ENCODE measurements at regions not wholly inside any gene's neighbourhood (a gene's known extent, or its start where the extent isn't known, plus 50 kb on each side); places are given as distances from the start of the nearest gene placed in this dataset.

DNA sequence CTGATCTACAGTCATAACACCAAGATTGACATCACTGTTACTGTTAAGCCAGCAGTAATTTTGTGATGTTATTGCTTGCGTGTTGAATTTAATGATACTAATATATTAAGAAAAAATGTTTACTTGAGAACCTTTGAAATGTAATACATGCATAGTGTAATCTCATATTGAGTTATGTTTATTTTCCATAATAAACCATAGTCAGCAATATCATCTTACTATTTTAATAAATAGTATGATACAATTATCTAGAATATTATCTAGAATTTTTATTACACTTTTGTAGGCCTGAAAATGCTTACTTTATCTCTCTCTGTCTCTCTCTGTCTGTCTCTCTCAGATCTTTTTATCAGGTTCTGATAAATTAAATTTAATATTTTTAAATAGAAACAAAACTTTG lies 843.1 kb downstream of the KCNT2 start:
- Histone ChIP-seq H3K9me3 (no peaks in the 10 kb centered on the region), H3K27me3 (ENCODE audit: low read depth) (no peaks in the 10 kb centered on the region), H3K36me3 (no peaks in the 10 kb centered on the region), H3K4me3 (no peak overlapping the region), H3K4me1 (no peaks in the 10 kb centered on the region), H3K27ac (no peak overlapping the region)
- intact Hi-C loops (cut with DNase I): no loop called here
- no peak for DNase-seq
- no peak for TF ChIP-seq CTCF (IDR thresholded peaks at IDR 0.05)
- no peak for ATAC-seq

DNA sequence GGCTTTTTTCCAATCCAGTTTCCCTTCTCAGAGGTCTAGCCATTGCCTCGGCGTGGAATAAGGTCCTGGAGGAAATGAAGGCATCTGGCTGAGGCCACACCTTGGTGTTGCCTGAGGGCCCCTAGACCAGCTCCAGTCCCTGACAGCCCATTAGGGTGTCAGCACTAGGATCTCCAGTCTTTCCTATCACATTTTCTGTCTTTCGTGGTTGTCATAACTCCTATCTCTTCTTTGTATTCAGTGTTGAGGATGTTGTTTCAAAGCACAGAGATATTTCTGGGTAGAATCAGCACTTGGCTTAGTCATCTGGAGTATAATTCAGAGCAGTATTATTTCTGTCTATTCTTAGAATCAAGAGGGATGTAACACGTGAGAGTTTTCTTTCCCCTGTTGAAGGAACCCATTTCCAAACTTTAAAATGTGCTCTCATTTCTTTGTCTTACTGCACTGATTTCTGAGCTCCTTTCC lies 844.3 kb downstream of the KCNT2 start:
- Histone ChIP-seq H3K36me3 (no peaks in the 10 kb centered on the region), H3K9me3 (no peaks in the 10 kb centered on the region), H3K4me3 (no peak overlapping the region), H3K4me1 (no peaks in the 10 kb centered on the region), H3K27me3 (ENCODE audit: low read depth) (no peaks in the 10 kb centered on the region), H3K27ac (no peak overlapping the region)
- no peak for TF ChIP-seq CTCF (IDR thresholded peaks at IDR 0.05)
- ATAC-seq (no peak), DNase-seq (no peak)
- intact Hi-C loops (cut with DNase I): no loop called here

- H3K36me3 ChIP-seq: no peaks in the 10 kb centered on the region
- DNase-seq (peak; percentile 37), ATAC-seq (peak in 1 of 2 donors; percentile 25)
- H3K27ac ChIP-seq: no peak overlapping the region
- no peaks in the 10 kb centered on the region for H3K9me3 ChIP-seq
- intact Hi-C loops (cut with DNase I): no loop called here
- no peaks in the 10 kb centered on the region for H3K4me1 ChIP-seq
- no peaks in the 10 kb centered on the region for H3K27me3 ChIP-seq (ENCODE audit: low read depth)
- no peak for TF ChIP-seq CTCF (IDR thresholded peaks at IDR 0.05)
- no peak overlapping the region for H3K4me3 ChIP-seq
Measured at GRCh38 chr1:195763146-195763906, 844.9 kb downstream of the KCNT2 start.

- no peak for TF ChIP-seq CTCF (IDR thresholded peaks at IDR 0.05)
- H3K27me3 ChIP-seq (ENCODE audit: low read depth): no peaks in the 10 kb centered on the region
- intact Hi-C loops (cut with DNase I): no loop called here
- no peak overlapping the region for H3K27ac ChIP-seq
- H3K9me3 ChIP-seq: no peaks in the 10 kb centered on the region
- DNase-seq: no peak
- H3K36me3 ChIP-seq: no peaks in the 10 kb centered on the region
- ATAC-seq: no peak
- no peaks in the 10 kb centered on the region for H3K4me1 ChIP-seq
- no peak overlapping the region for H3K4me3 ChIP-seq
Measured at GRCh38 chr1:195761104-195761503, 847.1 kb downstream of the KCNT2 start.

DNA sequence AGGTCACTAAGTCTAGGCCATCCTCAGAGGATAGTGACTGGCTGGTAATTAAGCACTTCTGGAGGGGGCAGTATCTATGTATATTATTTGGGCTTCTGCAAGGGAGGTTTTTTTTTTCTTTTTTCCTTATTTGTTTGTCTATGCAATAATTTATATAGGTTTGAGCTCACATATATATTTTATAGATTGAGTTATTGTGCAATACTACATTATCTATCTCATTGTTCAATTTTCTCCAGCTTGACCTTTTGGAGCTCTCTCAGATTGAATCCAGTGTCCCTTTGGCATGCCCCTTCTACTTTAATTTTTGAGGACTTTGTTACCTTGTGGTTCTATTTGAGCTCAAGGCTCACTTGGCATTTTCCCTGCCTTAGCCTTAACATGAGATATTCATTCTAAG lies 852.1 kb downstream of the KCNT2 start:
- no peaks in the 10 kb centered on the region for H3K9me3 ChIP-seq
- no peak for DNase-seq
- H3K4me3 ChIP-seq: no peak overlapping the region
- no peaks in the 10 kb centered on the region for H3K36me3 ChIP-seq
- no peaks in the 10 kb centered on the region for H3K27me3 ChIP-seq (ENCODE audit: low read depth)
- no peaks in the 10 kb centered on the region for H3K4me1 ChIP-seq
- ATAC-seq: no peak
- H3K27ac ChIP-seq: no peak overlapping the region
- TF ChIP-seq CTCF (IDR thresholded peaks at IDR 0.05): no peak
- intact Hi-C loops (cut with DNase I): no loop called here
